Right atrium auricular region (tissue), 2 donors: ENCODE measurements at regions not wholly inside any gene's neighbourhood (a gene's known extent, or its start where the extent isn't known, plus 50 kb on each side); places are given as distances from the start of the nearest gene placed in this dataset.

ENCODE experiments used
- DNase-seq: peaks from one replicate; pipeline ENCODE4 v3.0.0-alpha.2; 2019; ENCODE audit warnings: low spot score
- H3K27ac ChIP-seq, 2 donors: fragments of 200-600 bp; sonication (generic); 1 replicate in 1 of 2; 2 replicates in 1 of 2; pipeline ENCODE4 v1.5.1; 2016 to 2019
- H3K27me3 ChIP-seq, 2 donors: fragments of 200-600 bp; sonication (generic); one replicate each; pipeline versions ENCODE4 v1.5.1 to v1.6.0; 2017 to 2019
- H3K36me3 ChIP-seq: fragments of 200-600 bp; sonication (generic); one replicate; pipeline ENCODE4 v1.5.1; 2016
- H3K4me1 ChIP-seq, 2 donors: fragments of 200-600 bp; sonication (generic); one replicate each; pipeline versions ENCODE4 v1.5.1 to v1.6.0; 2017 to 2019
- H3K4me3 ChIP-seq, 2 donors: fragments of 200-600 bp; sonication (generic); 1 replicate in 1 of 2; 2 replicates in 1 of 2; pipeline ENCODE4 v1.5.1; 2017 to 2019; ENCODE audit warnings: mild to moderate bottlenecking in 1 of 2, moderate library complexity in 1 of 2
- H3K9me3 ChIP-seq, 2 donors: fragments of 200-600 bp; sonication (generic); one replicate each; pipeline ENCODE4 v1.5.1; 2019
- TF ChIP-seq, protein P1 (sequence below), 2 donors: fragments of 200-600 bp; sonication (generic); IDR thresholded peaks; one replicate each; pipeline ENCODE4 v1.5.1; 2019; ENCODE audit warnings: antibody characterized with exemption in 2 of 2

DNA sequence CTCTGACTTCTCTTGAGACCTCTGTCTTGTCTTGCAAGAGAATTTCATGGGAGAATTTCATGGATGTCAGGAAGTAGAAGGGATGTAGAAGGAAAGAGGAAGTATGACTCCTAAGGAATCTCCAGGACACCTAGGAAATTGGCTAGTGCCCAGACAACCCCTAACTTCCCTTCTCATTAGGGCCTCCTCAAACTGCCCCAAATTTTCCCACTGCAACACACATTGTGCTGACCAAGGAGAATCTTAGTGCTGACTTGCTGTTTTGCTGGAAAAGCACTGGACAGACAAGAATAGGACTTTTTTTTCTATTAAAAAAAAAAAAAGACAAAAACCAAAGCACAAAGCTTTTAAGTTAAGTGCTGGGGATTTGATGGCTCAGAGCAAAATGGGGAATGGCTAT, 236.1 kb upstream of the CADM1 start:
- H3K4me1 ChIP-seq: no peaks in the 10 kb centered on the region
- DNase-seq: no peak
- no peak overlapping the region for H3K4me3 ChIP-seq
- H3K9me3 ChIP-seq: no peaks in the 10 kb centered on the region
- no peaks in the 10 kb centered on the region for H3K36me3 ChIP-seq
- TF ChIP-seq, protein P1, sequence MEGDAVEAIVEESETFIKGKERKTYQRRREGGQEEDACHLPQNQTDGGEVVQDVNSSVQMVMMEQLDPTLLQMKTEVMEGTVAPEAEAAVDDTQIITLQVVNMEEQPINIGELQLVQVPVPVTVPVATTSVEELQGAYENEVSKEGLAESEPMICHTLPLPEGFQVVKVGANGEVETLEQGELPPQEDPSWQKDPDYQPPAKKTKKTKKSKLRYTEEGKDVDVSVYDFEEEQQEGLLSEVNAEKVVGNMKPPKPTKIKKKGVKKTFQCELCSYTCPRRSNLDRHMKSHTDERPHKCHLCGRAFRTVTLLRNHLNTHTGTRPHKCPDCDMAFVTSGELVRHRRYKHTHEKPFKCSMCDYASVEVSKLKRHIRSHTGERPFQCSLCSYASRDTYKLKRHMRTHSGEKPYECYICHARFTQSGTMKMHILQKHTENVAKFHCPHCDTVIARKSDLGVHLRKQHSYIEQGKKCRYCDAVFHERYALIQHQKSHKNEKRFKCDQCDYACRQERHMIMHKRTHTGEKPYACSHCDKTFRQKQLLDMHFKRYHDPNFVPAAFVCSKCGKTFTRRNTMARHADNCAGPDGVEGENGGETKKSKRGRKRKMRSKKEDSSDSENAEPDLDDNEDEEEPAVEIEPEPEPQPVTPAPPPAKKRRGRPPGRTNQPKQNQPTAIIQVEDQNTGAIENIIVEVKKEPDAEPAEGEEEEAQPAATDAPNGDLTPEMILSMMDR (IDR thresholded peaks at IDR 0.05): no peak
- H3K27ac ChIP-seq: no peak overlapping the region
- H3K27me3 ChIP-seq: no peaks in the 10 kb centered on the region

DNA sequence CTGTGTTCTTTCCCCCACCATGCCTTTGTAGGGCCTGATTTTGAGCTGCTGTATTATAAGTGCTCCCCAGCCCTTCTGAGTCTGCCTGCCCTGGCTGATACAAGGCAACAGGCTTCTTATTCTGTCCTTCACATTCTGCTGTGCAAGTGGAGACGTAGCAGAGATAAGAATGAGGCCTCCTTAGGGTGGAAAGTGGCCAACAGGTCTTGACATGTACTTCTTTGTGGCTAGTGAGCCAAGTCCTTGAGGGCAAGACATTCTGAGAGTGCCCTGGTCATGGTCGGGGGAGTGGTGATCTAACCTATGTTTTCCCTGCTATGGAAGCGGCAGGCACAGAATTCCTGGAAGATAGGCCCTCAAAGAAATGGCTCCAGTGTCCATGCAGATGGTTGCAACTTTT, 235.7 kb upstream of the CADM1 start:
- DNase-seq: no peak
- TF ChIP-seq, protein P1 (IDR thresholded peaks at IDR 0.05): no peak
- no peaks in the 10 kb centered on the region for H3K9me3 ChIP-seq
- no peaks in the 10 kb centered on the region for H3K27me3 ChIP-seq
- no peak overlapping the region for H3K27ac ChIP-seq
- H3K4me1 ChIP-seq: no peaks in the 10 kb centered on the region
- no peaks in the 10 kb centered on the region for H3K36me3 ChIP-seq
- H3K4me3 ChIP-seq: no peak overlapping the region

DNA sequence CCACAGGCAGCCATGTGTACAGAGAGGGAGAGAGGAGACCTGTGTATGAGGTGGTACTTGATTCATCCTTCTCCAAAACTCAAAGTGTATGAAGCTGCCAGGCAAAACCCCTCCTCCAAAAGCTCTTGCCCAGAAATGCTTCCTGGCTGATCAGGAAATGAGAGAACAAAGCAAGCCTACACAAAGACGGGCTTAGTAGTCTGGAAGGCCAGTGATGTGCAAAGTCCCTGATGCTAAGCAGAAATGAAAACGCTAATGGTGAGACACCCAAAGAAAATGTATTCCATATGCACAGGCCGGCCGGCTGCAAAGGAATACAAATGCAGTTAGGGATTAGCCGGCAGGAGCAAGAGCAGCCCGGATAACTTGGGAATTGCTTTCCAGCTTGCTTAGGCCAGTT, 234.9 kb upstream of the CADM1 start:
- Histone ChIP-seq H3K4me1 (no peaks in the 10 kb centered on the region), H3K36me3 (no peaks in the 10 kb centered on the region), H3K27me3 (no peaks in the 10 kb centered on the region), H3K27ac (no peak overlapping the region), H3K4me3 (no peak overlapping the region), H3K9me3 (no peaks in the 10 kb centered on the region)
- TF ChIP-seq, protein P1 (IDR thresholded peaks at IDR 0.05): no peak
- no peak for DNase-seq

DNA sequence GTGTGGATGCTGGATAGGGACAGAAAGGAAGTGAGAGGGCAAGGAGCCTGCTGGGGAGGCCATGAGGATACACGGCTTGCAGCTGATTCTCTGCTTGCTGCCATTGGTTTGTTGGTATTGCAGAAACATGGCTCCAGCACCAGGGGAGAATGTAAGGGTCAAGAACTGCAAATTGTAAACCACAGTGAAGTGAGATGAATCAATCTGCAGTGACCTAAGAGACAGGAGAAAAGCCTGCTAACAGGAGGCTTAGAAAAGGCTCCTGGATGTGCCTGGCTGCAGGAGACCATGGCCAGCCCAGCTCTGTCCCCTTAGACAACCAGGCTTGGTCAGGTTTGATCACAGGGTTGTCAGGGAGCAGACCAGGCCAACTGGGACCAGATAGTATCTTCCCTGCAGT, 233.7 kb upstream of the CADM1 start:
- Histone ChIP-seq H3K27ac (no peak overlapping the region), H3K4me3 (no peak overlapping the region), H3K27me3 (no peaks in the 10 kb centered on the region), H3K4me1 (no peaks in the 10 kb centered on the region), H3K36me3 (no peaks in the 10 kb centered on the region), H3K9me3 (no peaks in the 10 kb centered on the region)
- no peak for DNase-seq
- TF ChIP-seq, protein P1 (IDR thresholded peaks at IDR 0.05): no peak

DNA sequence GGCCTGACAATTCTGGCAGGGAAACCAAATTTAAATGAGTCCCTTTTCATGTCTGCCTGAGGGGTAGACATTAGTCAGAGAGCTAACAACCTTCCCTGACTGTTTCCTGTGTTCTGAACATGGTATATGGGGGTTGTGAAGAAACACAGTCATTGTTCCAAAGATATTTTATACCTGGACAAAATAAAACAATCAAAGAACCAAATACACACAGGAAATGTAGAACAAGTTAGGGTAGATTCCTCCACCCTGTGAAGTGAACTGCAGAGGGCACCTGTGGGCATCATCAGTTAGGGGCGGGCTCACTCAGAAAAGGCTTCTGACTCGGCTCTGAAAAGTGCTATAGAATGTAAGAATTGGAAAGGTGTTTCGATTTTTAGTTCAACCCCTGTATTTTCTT, 231.9 kb upstream of the CADM1 start:
- H3K9me3 ChIP-seq: no peaks in the 10 kb centered on the region
- H3K36me3 ChIP-seq: no peaks in the 10 kb centered on the region
- no peak overlapping the region for H3K27ac ChIP-seq
- H3K4me3 ChIP-seq: no peak overlapping the region
- TF ChIP-seq, protein P1 (IDR thresholded peaks at IDR 0.05): no peak
- DNase-seq: no peak
- no peaks in the 10 kb centered on the region for H3K4me1 ChIP-seq
- no peaks in the 10 kb centered on the region for H3K27me3 ChIP-seq

DNA sequence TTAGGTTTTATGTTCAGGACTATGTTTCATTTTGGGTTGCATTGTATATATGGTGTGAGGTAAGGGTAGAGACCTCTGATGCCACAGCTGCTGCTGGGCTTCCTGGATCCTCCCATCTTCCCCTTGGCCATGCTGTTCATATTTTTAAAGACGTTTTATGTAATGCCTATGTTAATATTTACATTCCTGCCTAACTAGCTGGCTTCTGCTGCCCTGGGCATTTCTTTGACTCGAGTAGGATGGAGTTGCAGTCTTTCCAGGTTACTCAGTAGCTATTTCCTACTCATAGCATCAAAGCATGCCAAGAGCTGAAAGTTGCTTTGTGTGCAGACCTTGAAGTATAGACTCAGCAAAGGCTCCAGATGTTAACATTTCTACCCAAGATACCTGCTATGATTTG, 220.5 kb upstream of the CADM1 start:
- Histone ChIP-seq H3K9me3 (peaks cover 0 to 4% of the 10 kb centered on the region in 2 donors), H3K36me3 (no peaks in the 10 kb centered on the region), H3K4me1 (no peaks in the 10 kb centered on the region), H3K27me3 (no peaks in the 10 kb centered on the region), H3K4me3 (no peak overlapping the region), H3K27ac (no peak overlapping the region)
- no peak for DNase-seq
- TF ChIP-seq, protein P1 (IDR thresholded peaks at IDR 0.05): no peak
